HG03457 (cell line): ENCODE measurements at regions not wholly inside any gene's neighbourhood (a gene's known extent, or its start where the extent isn't known, plus 50 kb on each side); places are given as distances from the start of the nearest gene placed in this dataset.

Experiments used
- ATAC-seq: cut with Tn5 transposase; IDR thresholded peaks from one replicate; pipeline ENCODE4 v1.9.1; 2021; ENCODE audit warnings: moderate number of reproducible peaks; ENCODE audit not compliant: unreplicated experiment

- no peak for ATAC-seq
Measured at GRCh38 chr9:107755246-107755645, 265.7 kb upstream of the KLF4 start.

GRCh38 chr9:107751567-107752210 lies 262.1 kb upstream of the KLF4 start:
- peak; percentile 70 for ATAC-seq

- ATAC-seq: no peak
Measured at GRCh38 chr9:107750741-107751566, 261.4 kb upstream of the KLF4 start.

- no peak for ATAC-seq
Measured at GRCh38 chr9:107749787-107750444, 260.3 kb upstream of the KLF4 start.

- ATAC-seq: no peak
Measured at GRCh38 chr9:107744873-107745272, 255.3 kb upstream of the KLF4 start.

- no peak for ATAC-seq
Measured at GRCh38 chr9:107742531-107743309, 253.2 kb upstream of the KLF4 start.

GRCh38 chr9:107740088-107740980 lies 250.8 kb upstream of the KLF4 start:
- no peak for ATAC-seq

GRCh38 chr9:107739601-107740082 lies 250.1 kb upstream of the KLF4 start:
- no peak for ATAC-seq

GRCh38 chr9:107738789-107739188 lies 249.2 kb upstream of the KLF4 start:
- no peak for ATAC-seq

- no peak for ATAC-seq
Measured at GRCh38 chr9:107737987-107738743, 248.6 kb upstream of the KLF4 start.

- ATAC-seq: no peak
Measured at GRCh38 chr9:107737610-107737986, 248.0 kb upstream of the KLF4 start.

- no peak for ATAC-seq
Measured at GRCh38 chr9:107735821-107736220, 246.3 kb upstream of the KLF4 start.

- ATAC-seq: no peak
Measured at GRCh38 chr9:107734256-107735013, 244.9 kb upstream of the KLF4 start.

GRCh38 chr9:107733523-107733894 lies 243.9 kb upstream of the KLF4 start:
- no peak for ATAC-seq

GRCh38 chr9:107732781-107733522 lies 243.4 kb upstream of the KLF4 start:
- no peak for ATAC-seq

- no peak for ATAC-seq
Measured at GRCh38 chr9:107731115-107731762, 241.7 kb upstream of the KLF4 start.

GRCh38 chr9:107730666-107731065 lies 241.1 kb upstream of the KLF4 start:
- ATAC-seq: no peak
